ENCODE measurements at regions not wholly inside any gene's neighbourhood (a gene's known extent, or its start where the extent isn't known, plus 50 kb on each side); places are given as distances from the start of the nearest gene placed in this dataset.
A peak's percentile ranks its signal among the peaks of the same experiment; 100 is the strongest.

- no peak overlapping the region for H3K4me3 ChIP-seq (ENCODE audit: low read length)
- no peaks in the 10 kb centered on the region for H3K4me1 ChIP-seq (ENCODE audit: control insufficient read depth, insufficient read depth, low read length)
- H3K9me3 ChIP-seq (ENCODE audit: control insufficient read depth, low read length), result no peaks in the 10 kb centered on the region
- DNase-seq (ENCODE audit: low read depth), result no peak
- no peaks in the 10 kb centered on the region for H3K27me3 ChIP-seq (replicated peaks; ENCODE audit: control insufficient read depth, insufficient read depth, low read length)
- H3K36me3 ChIP-seq (ENCODE audit: control insufficient read depth, insufficient read depth, low read length, severe bottlenecking), result no peaks in the 10 kb centered on the region
- no peak overlapping the region for H3K9ac ChIP-seq (ENCODE audit: low read length)
These were observed 89.0 kb downstream of the NAF1 start for GRCh38 chr4:163077680-163078079.

- Histone ChIP-seq H3K36me3 (ENCODE audit: control insufficient read depth, insufficient read depth, low read length, severe bottlenecking) (no peaks in the 10 kb centered on the region), H3K4me1 (ENCODE audit: control insufficient read depth, insufficient read depth, low read length) (peaks cover 7% of the 10 kb centered on the region), H3K4me3 (ENCODE audit: low read length) (no peak overlapping the region), H3K9me3 (ENCODE audit: control insufficient read depth, low read length) (no peaks in the 10 kb centered on the region), H3K9ac (ENCODE audit: low read length) (no peak overlapping the region), H3K27me3 (replicated peaks; ENCODE audit: control insufficient read depth, insufficient read depth, low read length) (no peaks in the 10 kb centered on the region)
- DNase-seq (ENCODE audit: low read depth), result no peak
These were observed 94.5 kb downstream of the NAF1 start for GRCh38 chr4:163072222-163072621.

GRCh38 chr4:163071308-163071707 is 95.4 kb downstream of the NAF1 start:
- Histone ChIP-seq H3K27me3 (replicated peaks; ENCODE audit: control insufficient read depth, insufficient read depth, low read length) (no peaks in the 10 kb centered on the region), H3K4me1 (ENCODE audit: control insufficient read depth, insufficient read depth, low read length) (peaks cover 7% of the 10 kb centered on the region), H3K9ac (ENCODE audit: low read length) (no peak overlapping the region), H3K36me3 (ENCODE audit: control insufficient read depth, insufficient read depth, low read length, severe bottlenecking) (no peaks in the 10 kb centered on the region), H3K4me3 (ENCODE audit: low read length) (no peak overlapping the region), H3K9me3 (ENCODE audit: control insufficient read depth, low read length) (no peaks in the 10 kb centered on the region)
- DNase-seq (ENCODE audit: low read depth), result no peak

GRCh38 chr4:163070023-163070422 is 96.7 kb downstream of the NAF1 start:
- no peak for DNase-seq (ENCODE audit: low read depth)

GRCh38 chr4:163063891-163064290 is 102.8 kb downstream of the NAF1 start:
- Histone ChIP-seq H3K4me1 (ENCODE audit: control insufficient read depth, insufficient read depth, low read length) (peaks cover 3% of the 10 kb centered on the region), H3K27me3 (replicated peaks; ENCODE audit: control insufficient read depth, insufficient read depth, low read length) (no peaks in the 10 kb centered on the region), H3K9me3 (ENCODE audit: control insufficient read depth, low read length) (peaks cover 3% of the 10 kb centered on the region), H3K9ac (ENCODE audit: low read length) (no peak overlapping the region), H3K4me3 (ENCODE audit: low read length) (no peak overlapping the region), H3K36me3 (ENCODE audit: control insufficient read depth, insufficient read depth, low read length, severe bottlenecking) (no peaks in the 10 kb centered on the region)
- DNase-seq (ENCODE audit: low read depth), result no peak

More at GRCh38 chr4:163070023-163070422, 96.7 kb downstream of the NAF1 start:
- H3K4me1 ChIP-seq (ENCODE audit: control insufficient read depth, insufficient read depth, low read length), result peaks cover 7% of the 10 kb centered on the region
- H3K27me3 ChIP-seq (replicated peaks; ENCODE audit: control insufficient read depth, insufficient read depth, low read length), result no peaks in the 10 kb centered on the region
- no peak overlapping the region for H3K9ac ChIP-seq (ENCODE audit: low read length)
- H3K4me3 ChIP-seq (ENCODE audit: low read length), result no peak overlapping the region
- no peaks in the 10 kb centered on the region for H3K36me3 ChIP-seq (ENCODE audit: control insufficient read depth, insufficient read depth, low read length, severe bottlenecking)
- peaks cover 3% of the 10 kb centered on the region for H3K9me3 ChIP-seq (ENCODE audit: control insufficient read depth, low read length)

- no peak overlapping the region for H3K4me3 ChIP-seq (ENCODE audit: low read length)
- peaks cover 11% of the 10 kb centered on the region for H3K27me3 ChIP-seq (replicated peaks; ENCODE audit: control insufficient read depth, insufficient read depth, low read length)
- no peaks in the 10 kb centered on the region for H3K9me3 ChIP-seq (ENCODE audit: control insufficient read depth, low read length)
- no peaks in the 10 kb centered on the region for H3K36me3 ChIP-seq (ENCODE audit: control insufficient read depth, insufficient read depth, low read length, severe bottlenecking)
- no peak overlapping the region for H3K9ac ChIP-seq (ENCODE audit: low read length)
- H3K4me1 ChIP-seq (ENCODE audit: control insufficient read depth, insufficient read depth, low read length), result peaks cover 4% of the 10 kb centered on the region
- peak; percentile 48 for DNase-seq (ENCODE audit: low read depth)
These were observed 118.2 kb downstream of the NAF1 start for GRCh38 chr4:163048447-163048846.

GRCh38 chr4:163042306-163042705 is 124.4 kb downstream of the NAF1 start:
- no peak overlapping the region for H3K4me3 ChIP-seq (ENCODE audit: low read length)
- H3K9ac ChIP-seq (ENCODE audit: low read length), result no peak overlapping the region
- H3K27me3 ChIP-seq (replicated peaks; ENCODE audit: control insufficient read depth, insufficient read depth, low read length), result peaks cover 8% of the 10 kb centered on the region
- no peaks in the 10 kb centered on the region for H3K36me3 ChIP-seq (ENCODE audit: control insufficient read depth, insufficient read depth, low read length, severe bottlenecking)
- H3K4me1 ChIP-seq (ENCODE audit: control insufficient read depth, insufficient read depth, low read length), result no peaks in the 10 kb centered on the region
- no peak for DNase-seq (ENCODE audit: low read depth)
- peaks cover 6% of the 10 kb centered on the region for H3K9me3 ChIP-seq (ENCODE audit: control insufficient read depth, low read length)

GRCh38 chr4:163017135-163017534 is 149.6 kb downstream of the NAF1 start:
- no peak for DNase-seq (ENCODE audit: low read depth)
- H3K36me3 ChIP-seq (ENCODE audit: control insufficient read depth, insufficient read depth, low read length, severe bottlenecking), result no peaks in the 10 kb centered on the region
- no peaks in the 10 kb centered on the region for H3K27me3 ChIP-seq (replicated peaks; ENCODE audit: control insufficient read depth, insufficient read depth, low read length)
- H3K9ac ChIP-seq (ENCODE audit: low read length), result no peak overlapping the region
- H3K4me3 ChIP-seq (ENCODE audit: low read length), result no peak overlapping the region
- no peaks in the 10 kb centered on the region for H3K9me3 ChIP-seq (ENCODE audit: control insufficient read depth, low read length)
- H3K4me1 ChIP-seq (ENCODE audit: control insufficient read depth, insufficient read depth, low read length), result no peaks in the 10 kb centered on the region

- Histone ChIP-seq H3K9ac (ENCODE audit: low read length) (no peak overlapping the region), H3K27me3 (replicated peaks; ENCODE audit: control insufficient read depth, insufficient read depth, low read length) (no peaks in the 10 kb centered on the region), H3K4me3 (ENCODE audit: low read length) (no peak overlapping the region), H3K36me3 (ENCODE audit: control insufficient read depth, insufficient read depth, low read length, severe bottlenecking) (no peaks in the 10 kb centered on the region), H3K4me1 (ENCODE audit: control insufficient read depth, insufficient read depth, low read length) (no peaks in the 10 kb centered on the region), H3K9me3 (ENCODE audit: control insufficient read depth, low read length) (no peaks in the 10 kb centered on the region)
- DNase-seq (ENCODE audit: low read depth), result no peak
These were observed 153.9 kb downstream of the NAF1 start for GRCh38 chr4:163012816-163013215.

GRCh38 chr4:163003979-163004378 is 162.7 kb downstream of the NAF1 start:
- Histone ChIP-seq H3K4me3 (ENCODE audit: low read length) (no peak overlapping the region), H3K9me3 (ENCODE audit: control insufficient read depth, low read length) (no peaks in the 10 kb centered on the region), H3K9ac (ENCODE audit: low read length) (no peak overlapping the region), H3K27me3 (replicated peaks; ENCODE audit: control insufficient read depth, insufficient read depth, low read length) (no peaks in the 10 kb centered on the region), H3K4me1 (ENCODE audit: control insufficient read depth, insufficient read depth, low read length) (no peaks in the 10 kb centered on the region), H3K36me3 (ENCODE audit: control insufficient read depth, insufficient read depth, low read length, severe bottlenecking) (no peaks in the 10 kb centered on the region)
- DNase-seq (ENCODE audit: low read depth), result no peak

- no peaks in the 10 kb centered on the region for H3K27me3 ChIP-seq (replicated peaks; ENCODE audit: control insufficient read depth, insufficient read depth, low read length)
- H3K4me1 ChIP-seq (ENCODE audit: control insufficient read depth, insufficient read depth, low read length), result no peaks in the 10 kb centered on the region
- no peaks in the 10 kb centered on the region for H3K9me3 ChIP-seq (ENCODE audit: control insufficient read depth, low read length)
- H3K4me3 ChIP-seq (ENCODE audit: low read length), result no peak overlapping the region
- no peak overlapping the region for H3K9ac ChIP-seq (ENCODE audit: low read length)
- no peak for DNase-seq (ENCODE audit: low read depth)
- no peaks in the 10 kb centered on the region for H3K36me3 ChIP-seq (ENCODE audit: control insufficient read depth, insufficient read depth, low read length, severe bottlenecking)
These were observed 178.2 kb downstream of the NAF1 start for GRCh38 chr4:162988530-162988929.

GRCh38 chr4:162985131-162985530 is 181.6 kb downstream of the NAF1 start:
- no peaks in the 10 kb centered on the region for H3K4me1 ChIP-seq (ENCODE audit: control insufficient read depth, insufficient read depth, low read length)
- no peaks in the 10 kb centered on the region for H3K36me3 ChIP-seq (ENCODE audit: control insufficient read depth, insufficient read depth, low read length, severe bottlenecking)
- H3K9ac ChIP-seq (ENCODE audit: low read length), result no peak overlapping the region
- H3K4me3 ChIP-seq (ENCODE audit: low read length), result no peak overlapping the region
- DNase-seq (ENCODE audit: low read depth), result no peak
- no peaks in the 10 kb centered on the region for H3K9me3 ChIP-seq (ENCODE audit: control insufficient read depth, low read length)
- no peaks in the 10 kb centered on the region for H3K27me3 ChIP-seq (replicated peaks; ENCODE audit: control insufficient read depth, insufficient read depth, low read length)

Data from adipocyte (in vitro differentiated cells).